DND-41 (cell line): ENCODE measurements at regions not wholly inside any gene's neighbourhood (a gene's known extent, or its start where the extent isn't known, plus 50 kb on each side); places are given as distances from the start of the nearest gene placed in this dataset.

Experiments used
- ATAC-seq: fragments of 200-7000 bp; cut with Tn5 transposase; 3 replicates; pipeline ENCODE4 v1.9.1; 2021; ENCODE audit warnings: low read depth; ENCODE audit not compliant: insufficient read depth
- DNase-seq: peaks from one replicate; pipeline ENCODE4 v3.0.0-alpha.2; 2020
- H2AFZ ChIP-seq: 2 replicates; pipeline ENCODE4 v1.6.0; 2012; ENCODE audit warnings: low read depth, low read length
- H3K27ac ChIP-seq: 2 replicates; pipeline ENCODE4 v1.5.1; 2012; ENCODE audit warnings: low read length, inconsistent platforms
- H3K27me3 ChIP-seq: fragments of 200-600 bp; sonication (generic); 2 replicates; pipeline ENCODE4 v1.6.0; 2012; ENCODE audit warnings: low read length, mild to moderate bottlenecking, inconsistent platforms; ENCODE audit not compliant: insufficient read depth, poor library complexity
- H3K36me3 ChIP-seq: 2 replicates; pipeline ENCODE4 v1.5.1; 2012; ENCODE audit warnings: low read length, inconsistent platforms; ENCODE audit not compliant: insufficient read depth
- H3K4me1 ChIP-seq: 2 replicates; pipeline ENCODE4 v1.5.1; 2012; ENCODE audit warnings: mild to moderate bottlenecking, low read length; ENCODE audit not compliant: insufficient read depth
- H3K4me2 ChIP-seq: 2 replicates; pipeline ENCODE4 v1.6.0; 2012; ENCODE audit warnings: mild to moderate bottlenecking, moderate library complexity, low read length, inconsistent platforms; ENCODE audit not compliant: insufficient read depth
- H3K4me3 ChIP-seq, 2 experiments: fragments of 200-600 bp in 1 of 2; shearing (Covaris generic) in 1 of 2; 2 replicates each; pipeline ENCODE4 v1.5.1; 2012 to 2016; ENCODE audit warnings: inconsistent platforms in 2 of 2, low read length in 2 of 2, mild to moderate bottlenecking in 2 of 2, low read depth in 1 of 2, moderate library complexity in 1 of 2
- H3K79me2 ChIP-seq: 2 replicates; pipeline ENCODE4 v1.6.0; 2012; ENCODE audit warnings: low read length, inconsistent platforms; ENCODE audit not compliant: insufficient read depth
- H3K9ac ChIP-seq: 2 replicates; pipeline ENCODE4 v1.6.0; 2012; ENCODE audit warnings: low read depth, mild to moderate bottlenecking, inconsistent platforms, low read length, moderate library complexity
- H3K9me3 ChIP-seq: 2 replicates; pipeline ENCODE4 v1.5.1; 2012; ENCODE audit warnings: low read length, moderate library complexity, mild to moderate bottlenecking, inconsistent platforms; ENCODE audit not compliant: insufficient read depth, severe bottlenecking
- H4K20me1 ChIP-seq: 2 replicates; pipeline ENCODE4 v1.6.0; 2012; ENCODE audit warnings: low read length; ENCODE audit not compliant: insufficient read depth
- CTCF ChIP-seq: IDR thresholded peaks from 2 replicates; pipeline ENCODE4 v1.5.1; 2012; ENCODE audit warnings: borderline replicate concordance, low read length, moderate library complexity, mild to moderate bottlenecking; ENCODE audit not compliant: poor library complexity, severe bottlenecking; ENCODE audit errors: extremely low read depth
- EZH2 ChIP-seq: IDR thresholded peaks from 3 replicates; pipeline ENCODE4 v1.6.1; 2012; ENCODE audit warnings: borderline replicate concordance, low read depth, mild to moderate bottlenecking, moderate library complexity, low read length, inconsistent platforms; ENCODE audit not compliant: severe bottlenecking

- Histone ChIP-seq H2AFZ (no peak overlapping the region), H3K36me3 (no peaks in the 10 kb centered on the region), H3K79me2 (no peaks in the 10 kb centered on the region), H3K4me2 (no peak overlapping the region), H3K9me3 (no peaks in the 10 kb centered on the region), H4K20me1 (no peaks in the 10 kb centered on the region), H3K4me1 (no peaks in the 10 kb centered on the region), H3K9ac (no peak overlapping the region), H3K4me3 (no peak overlapping the region), H3K27ac (no peak overlapping the region), H3K27me3 (no peaks in the 10 kb centered on the region)
- ATAC-seq, result no peak
- TF ChIP-seq EZH2 (no peak), CTCF (no peak)
- DNase-seq, result no peak
These were observed 241.0 kb downstream of the WDR11 start for GRCh38 chr10:121091961-121092719.

GRCh38 chr10:121092720-121093095 is 241.5 kb downstream of the WDR11 start:
- ATAC-seq, result no peak
- no peak for TF ChIP-seq EZH2
- TF ChIP-seq CTCF, result no peak
- Histone ChIP-seq H3K4me1 (no peaks in the 10 kb centered on the region), H3K4me2 (no peak overlapping the region), H3K9me3 (no peaks in the 10 kb centered on the region), H3K4me3 (no peak overlapping the region), H3K9ac (no peak overlapping the region), H3K27me3 (no peaks in the 10 kb centered on the region), H2AFZ (no peak overlapping the region), H3K27ac (no peak overlapping the region), H3K36me3 (no peaks in the 10 kb centered on the region), H4K20me1 (no peaks in the 10 kb centered on the region), H3K79me2 (no peaks in the 10 kb centered on the region)
- no peak for DNase-seq

GRCh38 chr10:121096617-121097431 is 245.7 kb downstream of the WDR11 start:
- Histone ChIP-seq H3K4me1 (no peaks in the 10 kb centered on the region), H3K4me2 (no peak overlapping the region), H3K4me3 (no peak overlapping the region), H3K27me3 (no peaks in the 10 kb centered on the region), H3K36me3 (no peaks in the 10 kb centered on the region), H2AFZ (no peak overlapping the region), H3K9ac (no peak overlapping the region), H4K20me1 (no peaks in the 10 kb centered on the region), H3K27ac (no peak overlapping the region), H3K9me3 (no peaks in the 10 kb centered on the region), H3K79me2 (no peaks in the 10 kb centered on the region)
- no peak for TF ChIP-seq EZH2
- no peak for TF ChIP-seq CTCF
- ATAC-seq (no peak), DNase-seq (no peak)
